HepG2 (cell line): ENCODE measurements at regions not wholly inside any gene's neighbourhood (a gene's known extent, or its start where the extent isn't known, plus 50 kb on each side); places are given as distances from the start of the nearest gene placed in this dataset.

Experiments
- ATAC-seq: fragments of 200-7000 bp; cut with Tn5 transposase; 3 replicates; pipeline ENCODE4 v1.9.1; 2020; ENCODE audit warnings: mild to moderate bottlenecking, moderate library complexity
- BruUV-seq: library from RNA; stranded (reverse); fragments of 400-500 nt; replicated peaks from 2 replicates; lab custom pipeline; 2021; lab: Mats Ljungman, UMichigan
- CTCF ChIA-PET: fragments of 300-600 bp; formaldehyde crosslinking; extraction: SDS; loops from one replicate; lab custom pipeline; 2021; ENCODE audit warnings: low total read pairs, inconsistent platforms, low intra/inter-chr PET ratio; lab: Yijun Ruan, JAX
- POLR2A ChIA-PET: fragments of 350-600 bp; sonication (Branson Sonifier 250); formaldehyde crosslinking; loops from one replicate; lab custom pipeline; 2020; ENCODE audit warnings: antibody characterized with exemption, inconsistent platforms; lab: Yijun Ruan, JAX
- DNase-seq: peaks from one replicate; pipeline ENCODE4 v3.0.0-alpha.2; 2015; ENCODE audit warnings: low spot score
- FAIRE-seq: peaks from 3 replicates; lab custom pipeline; 2011; peaks lifted over from hg19 to GRCh38; lab: Jason Lieb, UNC
- H2AFZ ChIP-seq: one replicate; pipeline ENCODE4 v1.6.1; 2011; ENCODE audit warnings: low read length, inconsistent platforms
- H3K27ac ChIP-seq: fragments of 300-600 bp; 3 replicates; pipeline ENCODE4 v1.8.0; 2011; ENCODE audit warnings: mixed run types, mild to moderate bottlenecking, mixed read lengths, low read length, inconsistent platforms; ENCODE audit not compliant: insufficient read depth; ENCODE audit errors: extremely low read length
- H3K27me3 ChIP-seq, 2 experiments: fragments of 200-600 bp in 1 of 2; 2 replicates in 1 of 2; 3 replicates in 1 of 2; pipeline versions ENCODE4 v1.6.0 to v1.8.0; 2011; ENCODE audit warnings: low read length in 2 of 2, mild to moderate bottlenecking in 2 of 2, moderate library complexity in 2 of 2, inconsistent platforms in 1 of 2; ENCODE audit not compliant: insufficient read depth in 2 of 2, control insufficient read depth in 1 of 2
- H3K36me3 ChIP-seq, 2 experiments: fragments of 200-600 bp in 1 of 2; replicated peaks in 1 of 2; 2 replicates in 1 of 2; 3 replicates in 1 of 2; pipeline versions ENCODE4 v1.5.1 to v1.8.0; 2011; ENCODE audit warnings: low read length in 2 of 2, inconsistent platforms in 1 of 2; ENCODE audit not compliant: insufficient read depth in 2 of 2, control insufficient read depth in 1 of 2
- H3K4me1 ChIP-seq: 2 replicates; pipeline ENCODE4 v1.5.1; 2012; ENCODE audit warnings: low read length, inconsistent platforms; ENCODE audit not compliant: insufficient read depth
- H3K4me2 ChIP-seq: 2 replicates; pipeline ENCODE4 v1.6.0; 2011; ENCODE audit warnings: low read depth, low read length, inconsistent platforms
- H3K4me3 ChIP-seq, 3 experiments: fragments of 200-600 bp in 1 of 3; sonication (generic), shearing (Covaris generic) in 1 of 3; replicated peaks in 1 of 3; 2 replicates each; pipeline ENCODE4 v1.5.1; 2011 to 2016; ENCODE audit warnings: low read length in 3 of 3, inconsistent platforms in 2 of 3, low read depth in 2 of 3, mild to moderate bottlenecking in 2 of 3, control low read depth in 1 of 3, mixed read lengths in 1 of 3; ENCODE audit not compliant: insufficient read depth in 1 of 3
- H3K79me2 ChIP-seq: one replicate; pipeline ENCODE4 v1.6.1; 2011; ENCODE audit warnings: low read length, inconsistent platforms; ENCODE audit not compliant: insufficient read depth
- H3K9ac ChIP-seq: 2 replicates; pipeline ENCODE4 v1.6.0; 2011; ENCODE audit warnings: mild to moderate bottlenecking, low read depth, low read length, inconsistent platforms; ENCODE audit not compliant: insufficient read depth
- H3K9me3 ChIP-seq: 2 replicates; pipeline ENCODE4 v1.5.1; 2012; ENCODE audit warnings: mild to moderate bottlenecking, low read length
- H4K20me1 ChIP-seq: 2 replicates; pipeline ENCODE4 v1.6.0; 2011; ENCODE audit warnings: inconsistent platforms, mild to moderate bottlenecking, low read length, moderate library complexity; ENCODE audit not compliant: insufficient read depth
- DMAP1 ChIP-seq: IDR thresholded peaks from 2 replicates; pipeline ENCODE4 v1.6.1; 2016
- EEA1 ChIP-seq: sonication (generic); formaldehyde crosslinking; IDR thresholded peaks from 2 replicates; pipeline ENCODE4 v1.5.1; 2020; ENCODE audit warnings: mild to moderate bottlenecking, missing genetic modification reagents, borderline replicate concordance
- GTF2F1 ChIP-seq: fragments of 150-350 bp; IDR thresholded peaks from 2 replicates; pipeline ENCODE4 v1.6.1; 2014; ENCODE audit warnings: low read length
- KDM5B ChIP-seq: sonication (generic); formaldehyde crosslinking; IDR thresholded peaks from 2 replicates; pipeline ENCODE4 v1.4.0; 2020; ENCODE audit warnings: missing genetic modification reagents, mild to moderate bottlenecking, borderline replicate concordance
- TARDBP ChIP-seq: sonication (generic); formaldehyde crosslinking; IDR thresholded peaks from 2 replicates; pipeline ENCODE4 v1.8.0; 2022; ENCODE audit warnings: mild to moderate bottlenecking, missing genetic modification reagents
- TBX3 ChIP-seq: fragments of 450-650 bp; IDR thresholded peaks from 2 replicates; pipeline ENCODE4 v1.6.1; 2017; ENCODE audit warnings: antibody characterized with exemption, mild to moderate bottlenecking, inconsistent platforms, borderline replicate concordance
- ZFP36L1 ChIP-seq: sonication (generic); formaldehyde crosslinking; IDR thresholded peaks from 2 replicates; pipeline ENCODE4 v1.8.0; 2022; ENCODE audit warnings: mild to moderate bottlenecking, missing genetic modification reagents, moderate library complexity
- ZNF44 ChIP-seq: sonication (generic); formaldehyde crosslinking; IDR thresholded peaks from 2 replicates; pipeline ENCODE4 v1.5.1; 2020; ENCODE audit warnings: mild to moderate bottlenecking, missing genetic modification reagents
- ZNF746 ChIP-seq: sonication (generic); formaldehyde crosslinking; IDR thresholded peaks from 2 replicates; pipeline ENCODE4 v1.8.0; 2022; ENCODE audit warnings: mild to moderate bottlenecking, missing genetic modification reagents
- WGBS: methylation state at CpG from one replicate; pipeline ENCODE4 v1.1.6; 2017; ENCODE audit warnings: low lambda C conversion rate; 5-methylcytosine and 5-hydroxymethylcytosine counted together
- in situ Hi-C: cut with HindIII; loops from 2 replicates; pipeline ENCODE4 v1.10.0; 2017; ENCODE audit warnings: low pct_unique_long_range_greater_than_20kb; ENCODE audit not compliant: extremely low pct_ligation_motif_present
- intact Hi-C: fragments of 100-400 bp; cut with micrococcal nuclease; formaldehyde crosslinking; loops from one replicate; pipeline ENCODE4 v1.10.0; 2022; ENCODE audit not compliant: unreplicated experiment
- TF ChIP-seq, protein P1 (sequence below): sonication (generic); formaldehyde crosslinking; IDR thresholded peaks from 2 replicates; pipeline ENCODE4 v1.8.0; 2022; ENCODE audit warnings: mild to moderate bottlenecking, missing genetic modification reagents, moderate library complexity
- TF ChIP-seq, protein P2 (sequence below): sonication (generic); formaldehyde crosslinking; IDR thresholded peaks from 2 replicates; pipeline ENCODE4 v1.4.0; 2020; ENCODE audit warnings: missing genetic modification reagents
- TF ChIP-seq, protein P3 (sequence below): sonication (generic); formaldehyde crosslinking; IDR thresholded peaks from 2 replicates; pipeline ENCODE4 v1.5.0; 2020; ENCODE audit warnings: missing genetic modification reagents
- TF ChIP-seq, protein P4 (sequence below): sonication (generic); formaldehyde crosslinking; IDR thresholded peaks from 2 replicates; pipeline ENCODE4 v1.8.1; 2022; ENCODE audit warnings: low read depth, mild to moderate bottlenecking, missing genetic modification reagents
- TF ChIP-seq, protein P5 (sequence below): sonication (generic); formaldehyde crosslinking; IDR thresholded peaks from 2 replicates; pipeline ENCODE4 v1.8.0; 2022; ENCODE audit warnings: missing genetic modification reagents, mild to moderate bottlenecking, moderate library complexity, borderline replicate concordance
- TF ChIP-seq, protein P6 (sequence below): sonication (generic); formaldehyde crosslinking; IDR thresholded peaks from 2 replicates; pipeline ENCODE4 v1.5.1; 2020; ENCODE audit warnings: mild to moderate bottlenecking, missing genetic modification reagents, borderline replicate concordance

DNA sequence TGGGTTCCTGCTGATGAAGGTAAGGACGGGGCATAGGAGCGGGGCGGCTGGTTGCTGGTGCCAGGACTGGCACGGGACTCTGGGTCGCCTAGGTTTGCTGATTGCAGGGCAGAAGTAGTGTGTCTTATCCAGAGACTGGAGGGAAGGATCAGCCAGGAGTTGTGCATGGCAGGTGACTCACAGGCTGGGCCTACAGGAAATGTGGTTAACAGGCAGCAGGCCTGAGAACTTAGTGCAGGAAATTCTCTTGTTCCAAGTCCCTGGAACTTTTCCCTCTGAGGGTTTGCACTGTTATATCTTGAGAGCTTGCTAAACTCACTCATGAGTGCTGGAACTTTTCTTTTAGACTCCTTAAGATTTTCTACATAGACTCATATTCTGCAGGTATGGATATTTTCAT is 95.1 kb downstream of the ANXA2R start:
- no peak overlapping the region for H3K4me2 ChIP-seq
- TF ChIP-seq ZNF44 (CRISPR knock-in tag), result no peak
- no peak for TF ChIP-seq DMAP1 (CRISPR knock-in tag)
- no peak for TF ChIP-seq ZFP36L1 (CRISPR knock-in tag)
- TF ChIP-seq, protein P1, sequence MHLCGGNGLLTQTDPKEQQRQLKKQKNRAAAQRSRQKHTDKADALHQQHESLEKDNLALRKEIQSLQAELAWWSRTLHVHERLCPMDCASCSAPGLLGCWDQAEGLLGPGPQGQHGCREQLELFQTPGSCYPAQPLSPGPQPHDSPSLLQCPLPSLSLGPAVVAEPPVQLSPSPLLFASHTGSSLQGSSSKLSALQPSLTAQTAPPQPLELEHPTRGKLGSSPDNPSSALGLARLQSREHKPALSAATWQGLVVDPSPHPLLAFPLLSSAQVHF (CRISPR knock-in tag), result no peak
- TF ChIP-seq KDM5B (CRISPR knock-in tag), result no peak
- TF ChIP-seq, protein P2, sequence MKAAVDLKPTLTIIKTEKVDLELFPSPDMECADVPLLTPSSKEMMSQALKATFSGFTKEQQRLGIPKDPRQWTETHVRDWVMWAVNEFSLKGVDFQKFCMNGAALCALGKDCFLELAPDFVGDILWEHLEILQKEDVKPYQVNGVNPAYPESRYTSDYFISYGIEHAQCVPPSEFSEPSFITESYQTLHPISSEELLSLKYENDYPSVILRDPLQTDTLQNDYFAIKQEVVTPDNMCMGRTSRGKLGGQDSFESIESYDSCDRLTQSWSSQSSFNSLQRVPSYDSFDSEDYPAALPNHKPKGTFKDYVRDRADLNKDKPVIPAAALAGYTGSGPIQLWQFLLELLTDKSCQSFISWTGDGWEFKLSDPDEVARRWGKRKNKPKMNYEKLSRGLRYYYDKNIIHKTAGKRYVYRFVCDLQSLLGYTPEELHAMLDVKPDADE, result no peak
- TF ChIP-seq TBX3, result no peak
- TF ChIP-seq GTF2F1, result no peak
- TF ChIP-seq TARDBP, result no peak
- TF ChIP-seq EEA1, result no peak
- TF ChIP-seq, protein P3, sequence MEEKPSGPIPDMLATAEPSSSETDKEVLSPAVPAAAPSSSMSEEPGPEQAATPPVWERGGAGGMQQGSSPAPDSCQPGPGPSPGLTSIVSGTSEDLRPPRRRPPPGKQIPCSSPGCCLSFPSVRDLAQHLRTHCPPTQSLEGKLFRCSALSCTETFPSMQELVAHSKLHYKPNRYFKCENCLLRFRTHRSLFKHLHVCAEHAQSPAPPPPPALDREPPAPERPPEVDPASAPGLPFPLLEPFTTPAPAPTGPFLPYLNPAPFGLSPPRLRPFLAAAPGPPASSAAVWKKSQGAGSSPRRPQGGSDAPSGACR (CRISPR knock-in tag), result no peak
- TF ChIP-seq, protein P4, sequence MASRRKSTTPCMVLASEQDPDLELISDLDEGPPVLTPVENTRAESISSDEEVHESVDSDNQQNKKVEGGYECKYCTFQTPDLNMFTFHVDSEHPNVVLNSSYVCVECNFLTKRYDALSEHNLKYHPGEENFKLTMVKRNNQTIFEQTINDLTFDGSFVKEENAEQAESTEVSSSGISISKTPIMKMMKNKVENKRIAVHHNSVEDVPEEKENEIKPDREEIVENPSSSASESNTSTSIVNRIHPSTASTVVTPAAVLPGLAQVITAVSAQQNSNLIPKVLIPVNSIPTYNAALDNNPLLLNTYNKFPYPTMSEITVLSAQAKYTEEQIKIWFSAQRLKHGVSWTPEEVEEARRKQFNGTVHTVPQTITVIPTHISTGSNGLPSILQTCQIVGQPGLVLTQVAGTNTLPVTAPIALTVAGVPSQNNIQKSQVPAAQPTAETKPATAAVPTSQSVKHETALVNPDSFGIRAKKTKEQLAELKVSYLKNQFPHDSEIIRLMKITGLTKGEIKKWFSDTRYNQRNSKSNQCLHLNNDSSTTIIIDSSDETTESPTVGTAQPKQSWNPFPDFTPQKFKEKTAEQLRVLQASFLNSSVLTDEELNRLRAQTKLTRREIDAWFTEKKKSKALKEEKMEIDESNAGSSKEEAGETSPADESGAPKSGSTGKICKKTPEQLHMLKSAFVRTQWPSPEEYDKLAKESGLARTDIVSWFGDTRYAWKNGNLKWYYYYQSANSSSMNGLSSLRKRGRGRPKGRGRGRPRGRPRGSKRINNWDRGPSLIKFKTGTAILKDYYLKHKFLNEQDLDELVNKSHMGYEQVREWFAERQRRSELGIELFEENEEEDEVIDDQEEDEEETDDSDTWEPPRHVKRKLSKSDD (CRISPR knock-in tag), result no peak
- TF ChIP-seq, protein P5, sequence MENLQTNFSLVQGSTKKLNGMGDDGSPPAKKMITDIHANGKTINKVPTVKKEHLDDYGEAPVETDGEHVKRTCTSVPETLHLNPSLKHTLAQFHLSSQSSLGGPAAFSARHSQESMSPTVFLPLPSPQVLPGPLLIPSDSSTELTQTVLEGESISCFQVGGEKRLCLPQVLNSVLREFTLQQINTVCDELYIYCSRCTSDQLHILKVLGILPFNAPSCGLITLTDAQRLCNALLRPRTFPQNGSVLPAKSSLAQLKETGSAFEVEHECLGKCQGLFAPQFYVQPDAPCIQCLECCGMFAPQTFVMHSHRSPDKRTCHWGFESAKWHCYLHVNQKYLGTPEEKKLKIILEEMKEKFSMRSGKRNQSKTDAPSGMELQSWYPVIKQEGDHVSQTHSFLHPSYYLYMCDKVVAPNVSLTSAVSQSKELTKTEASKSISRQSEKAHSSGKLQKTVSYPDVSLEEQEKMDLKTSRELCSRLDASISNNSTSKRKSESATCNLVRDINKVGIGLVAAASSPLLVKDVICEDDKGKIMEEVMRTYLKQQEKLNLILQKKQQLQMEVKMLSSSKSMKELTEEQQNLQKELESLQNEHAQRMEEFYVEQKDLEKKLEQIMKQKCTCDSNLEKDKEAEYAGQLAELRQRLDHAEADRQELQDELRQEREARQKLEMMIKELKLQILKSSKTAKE, result no peak
- no peak for TF ChIP-seq ZNF746 (CRISPR knock-in tag)
- TF ChIP-seq, protein P6, sequence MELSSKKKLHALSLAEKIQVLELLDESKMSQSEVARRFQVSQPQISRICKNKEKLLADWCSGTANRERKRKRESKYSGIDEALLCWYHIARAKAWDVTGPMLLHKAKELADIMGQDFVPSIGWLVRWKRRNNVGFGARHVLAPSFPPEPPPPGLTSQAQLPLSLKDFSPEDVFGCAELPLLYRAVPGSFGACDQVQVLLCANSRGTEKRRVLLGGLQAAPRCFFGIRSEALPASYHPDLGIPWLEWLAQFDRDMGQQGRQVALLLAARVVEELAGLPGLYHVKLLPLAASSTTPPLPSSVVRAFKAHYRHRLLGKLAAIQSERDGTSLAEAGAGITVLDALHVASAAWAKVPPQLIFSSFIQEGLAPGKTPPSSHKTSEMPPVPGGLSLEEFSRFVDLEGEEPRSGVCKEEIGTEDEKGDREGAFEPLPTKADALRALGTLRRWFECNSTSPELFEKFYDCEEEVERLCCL (CRISPR knock-in tag), result no peak

More for the DNA sequence above, 95.1 kb downstream of the ANXA2R start:
- WGBS, result 77% methylated on average over 5 of the region's 5 CpGs
- H4K20me1 ChIP-seq, result no peaks in the 10 kb centered on the region
- CTCF ChIA-PET, result no interaction called here
- DNase-seq (no peak), ATAC-seq (no peak), FAIRE-seq (no peak)
- no peak overlapping the region for H3K27ac ChIP-seq
- H3K79me2 ChIP-seq, result no peaks in the 10 kb centered on the region
- no peaks in the 10 kb centered on the region for H3K9me3 ChIP-seq
- intact Hi-C loops, result loop anchor here (5.0 kb wide), 1 partner anchor 52 kb away; no protein-coding TSS in a partner anchor
- no peaks in the 10 kb centered on the region for H3K27me3 ChIP-seq
- H3K4me3 ChIP-seq, result no peak overlapping the region
- no peaks in the 10 kb centered on the region for H3K36me3 ChIP-seq
- no peak overlapping the region for H2AFZ ChIP-seq
- POLR2A ChIA-PET, result no interaction called here
- in situ Hi-C loops, result no loop called here
- H3K9ac ChIP-seq, result no peak overlapping the region
- no TSS peak for BruUV-seq
- H3K4me1 ChIP-seq, result peaks cover 14% of the 10 kb centered on the region
